ENCODE measurements at regions not wholly inside any gene's neighbourhood (a gene's known extent, or its start where the extent isn't known, plus 50 kb on each side); places are given as distances from the start of the nearest gene placed in this dataset.

DNA sequence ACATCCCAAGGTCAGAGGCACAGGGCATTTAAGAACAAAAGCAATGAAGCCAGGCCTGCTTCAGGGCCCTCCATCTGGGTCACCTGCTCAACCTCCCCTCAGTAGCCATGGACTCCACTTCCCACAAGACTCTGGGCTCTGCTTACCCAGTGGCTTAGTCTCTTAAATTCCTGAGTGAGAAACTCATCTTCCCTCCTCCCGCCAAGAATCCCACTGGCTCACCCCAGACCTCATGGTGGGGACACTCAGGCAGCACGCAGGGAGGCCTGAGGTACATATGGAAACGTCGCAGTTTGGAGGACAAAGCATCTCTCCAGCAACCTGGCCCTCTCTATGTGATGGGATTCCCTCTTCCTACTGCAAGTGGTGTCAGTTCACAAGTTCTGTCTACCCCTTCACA is 326.7 kb upstream of the CDH5 start:
- TF ChIP-seq HDGF (IDR thresholded peaks at IDR 0.05; ENCODE audit: borderline replicate concordance) = no peak
- no peak for TF ChIP-seq FOXK2 (IDR thresholded peaks at IDR 0.05)
- TF ChIP-seq ARNT (IDR thresholded peaks at IDR 0.05) = no peak
- TF ChIP-seq, protein P1, sequence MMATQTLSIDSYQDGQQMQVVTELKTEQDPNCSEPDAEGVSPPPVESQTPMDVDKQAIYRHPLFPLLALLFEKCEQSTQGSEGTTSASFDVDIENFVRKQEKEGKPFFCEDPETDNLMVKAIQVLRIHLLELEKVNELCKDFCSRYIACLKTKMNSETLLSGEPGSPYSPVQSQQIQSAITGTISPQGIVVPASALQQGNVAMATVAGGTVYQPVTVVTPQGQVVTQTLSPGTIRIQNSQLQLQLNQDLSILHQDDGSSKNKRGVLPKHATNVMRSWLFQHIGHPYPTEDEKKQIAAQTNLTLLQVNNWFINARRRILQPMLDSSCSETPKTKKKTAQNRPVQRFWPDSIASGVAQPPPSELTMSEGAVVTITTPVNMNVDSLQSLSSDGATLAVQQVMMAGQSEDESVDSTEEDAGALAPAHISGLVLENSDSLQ (IDR thresholded peaks at IDR 0.05) = no peak
- TF ChIP-seq FOXM1 (IDR thresholded peaks at IDR 0.05; ENCODE audit: borderline replicate concordance) = no peak
- no peak for TF ChIP-seq LEF1 (IDR thresholded peaks at IDR 0.05; ENCODE audit: borderline replicate concordance)
- TF ChIP-seq FOXA1 (IDR thresholded peaks at IDR 0.05) = no peak

All from HEK293T (cell line).